ENCODE measurements at regions not wholly inside any gene's neighbourhood (a gene's known extent, or its start where the extent isn't known, plus 50 kb on each side); places are given as distances from the start of the nearest gene placed in this dataset.

DNA sequence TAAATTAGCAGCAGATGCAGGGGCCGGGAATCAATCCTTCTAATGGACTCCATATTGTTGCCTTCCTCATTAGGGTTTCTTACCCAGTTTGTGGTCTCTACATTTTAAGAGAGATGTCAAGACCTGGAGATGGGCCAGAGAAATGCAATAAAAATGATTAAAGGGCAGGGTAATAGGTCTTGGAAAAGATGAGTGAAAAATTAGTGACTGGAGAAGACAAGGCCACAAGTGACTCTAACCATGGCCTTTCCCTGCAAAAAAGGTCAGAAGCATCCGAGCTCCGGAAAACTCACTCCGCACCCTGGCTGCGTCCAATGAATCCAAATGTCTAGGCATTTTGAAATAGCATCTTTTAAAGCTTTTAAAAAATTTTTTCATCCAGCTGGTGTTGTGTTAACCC, 152.8 kb downstream of the ARRDC4 start (continued):
- TF ChIP-seq, protein P1, sequence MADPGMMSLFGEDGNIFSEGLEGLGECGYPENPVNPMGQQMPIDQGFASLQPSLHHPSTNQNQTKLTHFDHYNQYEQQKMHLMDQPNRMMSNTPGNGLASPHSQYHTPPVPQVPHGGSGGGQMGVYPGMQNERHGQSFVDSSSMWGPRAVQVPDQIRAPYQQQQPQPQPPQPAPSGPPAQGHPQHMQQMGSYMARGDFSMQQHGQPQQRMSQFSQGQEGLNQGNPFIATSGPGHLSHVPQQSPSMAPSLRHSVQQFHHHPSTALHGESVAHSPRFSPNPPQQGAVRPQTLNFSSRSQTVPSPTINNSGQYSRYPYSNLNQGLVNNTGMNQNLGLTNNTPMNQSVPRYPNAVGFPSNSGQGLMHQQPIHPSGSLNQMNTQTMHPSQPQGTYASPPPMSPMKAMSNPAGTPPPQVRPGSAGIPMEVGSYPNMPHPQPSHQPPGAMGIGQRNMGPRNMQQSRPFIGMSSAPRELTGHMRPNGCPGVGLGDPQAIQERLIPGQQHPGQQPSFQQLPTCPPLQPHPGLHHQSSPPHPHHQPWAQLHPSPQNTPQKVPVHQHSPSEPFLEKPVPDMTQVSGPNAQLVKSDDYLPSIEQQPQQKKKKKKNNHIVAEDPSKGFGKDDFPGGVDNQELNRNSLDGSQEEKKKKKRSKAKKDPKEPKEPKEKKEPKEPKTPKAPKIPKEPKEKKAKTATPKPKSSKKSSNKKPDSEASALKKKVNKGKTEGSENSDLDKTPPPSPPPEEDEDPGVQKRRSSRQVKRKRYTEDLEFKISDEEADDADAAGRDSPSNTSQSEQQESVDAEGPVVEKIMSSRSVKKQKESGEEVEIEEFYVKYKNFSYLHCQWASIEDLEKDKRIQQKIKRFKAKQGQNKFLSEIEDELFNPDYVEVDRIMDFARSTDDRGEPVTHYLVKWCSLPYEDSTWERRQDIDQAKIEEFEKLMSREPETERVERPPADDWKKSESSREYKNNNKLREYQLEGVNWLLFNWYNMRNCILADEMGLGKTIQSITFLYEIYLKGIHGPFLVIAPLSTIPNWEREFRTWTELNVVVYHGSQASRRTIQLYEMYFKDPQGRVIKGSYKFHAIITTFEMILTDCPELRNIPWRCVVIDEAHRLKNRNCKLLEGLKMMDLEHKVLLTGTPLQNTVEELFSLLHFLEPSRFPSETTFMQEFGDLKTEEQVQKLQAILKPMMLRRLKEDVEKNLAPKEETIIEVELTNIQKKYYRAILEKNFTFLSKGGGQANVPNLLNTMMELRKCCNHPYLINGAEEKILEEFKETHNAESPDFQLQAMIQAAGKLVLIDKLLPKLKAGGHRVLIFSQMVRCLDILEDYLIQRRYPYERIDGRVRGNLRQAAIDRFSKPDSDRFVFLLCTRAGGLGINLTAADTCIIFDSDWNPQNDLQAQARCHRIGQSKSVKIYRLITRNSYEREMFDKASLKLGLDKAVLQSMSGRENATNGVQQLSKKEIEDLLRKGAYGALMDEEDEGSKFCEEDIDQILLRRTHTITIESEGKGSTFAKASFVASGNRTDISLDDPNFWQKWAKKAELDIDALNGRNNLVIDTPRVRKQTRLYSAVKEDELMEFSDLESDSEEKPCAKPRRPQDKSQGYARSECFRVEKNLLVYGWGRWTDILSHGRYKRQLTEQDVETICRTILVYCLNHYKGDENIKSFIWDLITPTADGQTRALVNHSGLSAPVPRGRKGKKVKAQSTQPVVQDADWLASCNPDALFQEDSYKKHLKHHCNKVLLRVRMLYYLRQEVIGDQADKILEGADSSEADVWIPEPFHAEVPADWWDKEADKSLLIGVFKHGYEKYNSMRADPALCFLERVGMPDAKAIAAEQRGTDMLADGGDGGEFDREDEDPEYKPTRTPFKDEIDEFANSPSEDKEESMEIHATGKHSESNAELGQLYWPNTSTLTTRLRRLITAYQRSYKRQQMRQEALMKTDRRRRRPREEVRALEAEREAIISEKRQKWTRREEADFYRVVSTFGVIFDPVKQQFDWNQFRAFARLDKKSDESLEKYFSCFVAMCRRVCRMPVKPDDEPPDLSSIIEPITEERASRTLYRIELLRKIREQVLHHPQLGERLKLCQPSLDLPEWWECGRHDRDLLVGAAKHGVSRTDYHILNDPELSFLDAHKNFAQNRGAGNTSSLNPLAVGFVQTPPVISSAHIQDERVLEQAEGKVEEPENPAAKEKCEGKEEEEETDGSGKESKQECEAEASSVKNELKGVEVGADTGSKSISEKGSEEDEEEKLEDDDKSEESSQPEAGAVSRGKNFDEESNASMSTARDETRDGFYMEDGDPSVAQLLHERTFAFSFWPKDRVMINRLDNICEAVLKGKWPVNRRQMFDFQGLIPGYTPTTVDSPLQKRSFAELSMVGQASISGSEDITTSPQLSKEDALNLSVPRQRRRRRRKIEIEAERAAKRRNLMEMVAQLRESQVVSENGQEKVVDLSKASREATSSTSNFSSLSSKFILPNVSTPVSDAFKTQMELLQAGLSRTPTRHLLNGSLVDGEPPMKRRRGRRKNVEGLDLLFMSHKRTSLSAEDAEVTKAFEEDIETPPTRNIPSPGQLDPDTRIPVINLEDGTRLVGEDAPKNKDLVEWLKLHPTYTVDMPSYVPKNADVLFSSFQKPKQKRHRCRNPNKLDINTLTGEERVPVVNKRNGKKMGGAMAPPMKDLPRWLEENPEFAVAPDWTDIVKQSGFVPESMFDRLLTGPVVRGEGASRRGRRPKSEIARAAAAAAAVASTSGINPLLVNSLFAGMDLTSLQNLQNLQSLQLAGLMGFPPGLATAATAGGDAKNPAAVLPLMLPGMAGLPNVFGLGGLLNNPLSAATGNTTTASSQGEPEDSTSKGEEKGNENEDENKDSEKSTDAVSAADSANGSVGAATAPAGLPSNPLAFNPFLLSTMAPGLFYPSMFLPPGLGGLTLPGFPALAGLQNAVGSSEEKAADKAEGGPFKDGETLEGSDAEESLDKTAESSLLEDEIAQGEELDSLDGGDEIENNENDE (IDR thresholded peaks at IDR 0.05; ENCODE audit: low read depth, low read length) = no peak
- TF ChIP-seq ZNF586 (CRISPR knock-in tag; conservative IDR thresholded peaks at IDR 0.05) = no peak
